Loucy (cell line): ENCODE measurements at regions not wholly inside any gene's neighbourhood (a gene's known extent, or its start where the extent isn't known, plus 50 kb on each side); places are given as distances from the start of the nearest gene placed in this dataset.

ENCODE experiments used
- EZH2phosphoT487 ChIP-seq: fragments of 200-600 bp; IDR thresholded peaks from 2 replicates; pipeline ENCODE4 v1.6.1; 2018; ENCODE audit warnings: antibody characterized with exemption, mild to moderate bottlenecking, moderate library complexity, borderline replicate concordance
- TF ChIP-seq, protein P1 (sequence below): fragments of 200-600 bp; sonication (generic); conservative IDR thresholded peaks from 2 replicates; pipeline ENCODE4 v1.5.1; 2014; ENCODE audit warnings: mild to moderate bottlenecking, antibody characterized with exemption, low read length

DNA sequence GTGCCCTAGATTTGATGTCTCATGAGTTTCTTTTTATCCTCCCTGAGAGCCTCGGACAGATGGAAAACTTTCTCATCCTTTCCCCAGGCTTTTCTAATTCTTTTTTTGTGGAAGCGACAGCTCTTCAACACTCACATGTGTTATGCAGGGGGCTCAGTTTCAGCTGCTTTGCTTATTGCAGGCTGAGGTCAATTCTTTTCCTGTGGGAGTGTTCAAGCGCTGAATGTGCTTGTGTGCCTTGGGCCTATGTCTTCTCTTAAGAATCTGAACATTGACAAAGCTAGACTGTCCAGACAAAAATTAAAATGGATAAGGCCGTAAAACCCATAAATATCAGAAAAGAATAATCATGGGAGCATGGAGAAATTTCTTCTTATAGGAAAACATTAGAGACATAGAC, 125.2 kb upstream of the STEAP4 start:
- TF ChIP-seq, protein P1, sequence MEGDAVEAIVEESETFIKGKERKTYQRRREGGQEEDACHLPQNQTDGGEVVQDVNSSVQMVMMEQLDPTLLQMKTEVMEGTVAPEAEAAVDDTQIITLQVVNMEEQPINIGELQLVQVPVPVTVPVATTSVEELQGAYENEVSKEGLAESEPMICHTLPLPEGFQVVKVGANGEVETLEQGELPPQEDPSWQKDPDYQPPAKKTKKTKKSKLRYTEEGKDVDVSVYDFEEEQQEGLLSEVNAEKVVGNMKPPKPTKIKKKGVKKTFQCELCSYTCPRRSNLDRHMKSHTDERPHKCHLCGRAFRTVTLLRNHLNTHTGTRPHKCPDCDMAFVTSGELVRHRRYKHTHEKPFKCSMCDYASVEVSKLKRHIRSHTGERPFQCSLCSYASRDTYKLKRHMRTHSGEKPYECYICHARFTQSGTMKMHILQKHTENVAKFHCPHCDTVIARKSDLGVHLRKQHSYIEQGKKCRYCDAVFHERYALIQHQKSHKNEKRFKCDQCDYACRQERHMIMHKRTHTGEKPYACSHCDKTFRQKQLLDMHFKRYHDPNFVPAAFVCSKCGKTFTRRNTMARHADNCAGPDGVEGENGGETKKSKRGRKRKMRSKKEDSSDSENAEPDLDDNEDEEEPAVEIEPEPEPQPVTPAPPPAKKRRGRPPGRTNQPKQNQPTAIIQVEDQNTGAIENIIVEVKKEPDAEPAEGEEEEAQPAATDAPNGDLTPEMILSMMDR, result no peak
- TF ChIP-seq EZH2phosphoT487, result no peak
